Stomach smooth muscle (tissue), 2 donors: ENCODE measurements at regions not wholly inside any gene's neighbourhood (a gene's known extent, or its start where the extent isn't known, plus 50 kb on each side); places are given as distances from the start of the nearest gene placed in this dataset.

Experiments used
- H3K27ac ChIP-seq: one replicate; pipeline ENCODE4 v1.7.0; 2013; ENCODE audit warnings: mild to moderate bottlenecking, low read length, inconsistent platforms
- H3K27me3 ChIP-seq, 2 donors: one replicate each; pipeline ENCODE4 v1.7.0; 2013; ENCODE audit warnings: low read length in 2 of 2; ENCODE audit not compliant: insufficient read depth in 2 of 2, control insufficient read depth in 1 of 2
- H3K36me3 ChIP-seq, 2 donors: one replicate each; pipeline ENCODE4 v1.7.0; 2013; ENCODE audit warnings: low read length in 2 of 2; ENCODE audit not compliant: control insufficient read depth in 2 of 2, insufficient read depth in 2 of 2
- H3K4me1 ChIP-seq: one replicate; pipeline ENCODE4 v1.7.0; 2013; ENCODE audit warnings: low read length; ENCODE audit not compliant: control insufficient read depth, insufficient read depth
- H3K4me3 ChIP-seq, 2 donors: one replicate each; pipeline ENCODE4 v1.7.0; 2013; ENCODE audit warnings: low read length in 2 of 2
- H3K9ac ChIP-seq, 2 donors: one replicate each; pipeline ENCODE4 v1.7.0; 2013; ENCODE audit warnings: low read length in 2 of 2, mild to moderate bottlenecking in 1 of 2
- H3K9me3 ChIP-seq, 2 donors: one replicate each; pipeline ENCODE4 v1.7.0; 2013; ENCODE audit warnings: low read length in 2 of 2; ENCODE audit not compliant: control insufficient read depth in 2 of 2
- donor health status: healthy.
- donor health status: Pancreatic carcinoma.

- H3K4me3 ChIP-seq = no peak overlapping the region
- H3K27ac ChIP-seq = no peak overlapping the region
- H3K9me3 ChIP-seq = peaks cover 0 to 13% of the 10 kb centered on the region in 2 donors
- peaks cover 8% of the 10 kb centered on the region for H3K4me1 ChIP-seq
- no peak overlapping the region for H3K9ac ChIP-seq
- H3K27me3 ChIP-seq = peaks cover 0 to 5% of the 10 kb centered on the region in 2 donors
- H3K36me3 ChIP-seq = no peaks in the 10 kb centered on the region
Measured at GRCh38 chrX:40282348-40282747, 184.6 kb upstream of the BCOR start.

GRCh38 chrX:40281336-40282005 lies 183.7 kb upstream of the BCOR start:
- Histone ChIP-seq H3K27me3 (peaks cover 0 to 5% of the 10 kb centered on the region in 2 donors), H3K27ac (no peak overlapping the region), H3K36me3 (no peaks in the 10 kb centered on the region), H3K9ac (no peak overlapping the region), H3K9me3 (peaks cover 0 to 13% of the 10 kb centered on the region in 2 donors), H3K4me1 (peaks cover 8% of the 10 kb centered on the region), H3K4me3 (no peak overlapping the region)

GRCh38 chrX:40279762-40280161 lies 182.0 kb upstream of the BCOR start:
- no peak overlapping the region for H3K27ac ChIP-seq
- no peak overlapping the region for H3K9ac ChIP-seq
- peaks cover 0 to 7% of the 10 kb centered on the region in 2 donors for H3K9me3 ChIP-seq
- H3K4me3 ChIP-seq = no peak overlapping the region
- H3K4me1 ChIP-seq = peaks cover 8% of the 10 kb centered on the region
- H3K27me3 ChIP-seq = peaks cover 0 to 5% of the 10 kb centered on the region in 2 donors
- H3K36me3 ChIP-seq = no peaks in the 10 kb centered on the region

- Histone ChIP-seq H3K4me1 (peaks cover 8% of the 10 kb centered on the region), H3K9ac (no peak overlapping the region), H3K36me3 (no peaks in the 10 kb centered on the region), H3K9me3 (peaks cover 0 to 7% of the 10 kb centered on the region in 2 donors), H3K27me3 (peaks cover 0 to 5% of the 10 kb centered on the region in 2 donors), H3K4me3 (no peak overlapping the region), H3K27ac (no peak overlapping the region)
Measured at GRCh38 chrX:40279091-40279430, 181.3 kb upstream of the BCOR start.

- H3K9ac ChIP-seq = no peak overlapping the region
- H3K36me3 ChIP-seq = no peaks in the 10 kb centered on the region
- H3K9me3 ChIP-seq = peaks cover 0 to 7% of the 10 kb centered on the region in 2 donors
- peaks cover 8% of the 10 kb centered on the region for H3K4me1 ChIP-seq
- H3K4me3 ChIP-seq = no peak overlapping the region
- no peak overlapping the region for H3K27ac ChIP-seq
- peaks cover 0 to 2% of the 10 kb centered on the region in 2 donors for H3K27me3 ChIP-seq
Measured at GRCh38 chrX:40278340-40279090, 180.8 kb upstream of the BCOR start.

GRCh38 chrX:40277672-40278071 lies 179.9 kb upstream of the BCOR start:
- H3K4me3 ChIP-seq = no peak overlapping the region
- H3K27ac ChIP-seq = no peak overlapping the region
- peaks cover 3% of the 10 kb centered on the region for H3K4me1 ChIP-seq
- H3K36me3 ChIP-seq = no peaks in the 10 kb centered on the region
- H3K9me3 ChIP-seq = peaks cover 0 to 7% of the 10 kb centered on the region in 2 donors
- H3K9ac ChIP-seq = no peak overlapping the region
- peaks cover 0 to 2% of the 10 kb centered on the region in 2 donors for H3K27me3 ChIP-seq

GRCh38 chrX:40273356-40274050 lies 175.7 kb upstream of the BCOR start:
- H3K4me3 ChIP-seq = no peak overlapping the region
- no peaks in the 10 kb centered on the region for H3K4me1 ChIP-seq
- no peak overlapping the region for H3K27ac ChIP-seq
- H3K9ac ChIP-seq = no peak overlapping the region
- H3K36me3 ChIP-seq = no peaks in the 10 kb centered on the region
- peaks cover 0 to 2% of the 10 kb centered on the region in 2 donors for H3K27me3 ChIP-seq
- peaks cover 0 to 7% of the 10 kb centered on the region in 2 donors for H3K9me3 ChIP-seq

- H3K4me3 ChIP-seq = no peak overlapping the region
- peaks cover 0 to 7% of the 10 kb centered on the region in 2 donors for H3K9me3 ChIP-seq
- peaks cover 0 to 1% of the 10 kb centered on the region in 2 donors for H3K27me3 ChIP-seq
- no peaks in the 10 kb centered on the region for H3K36me3 ChIP-seq
- no peak overlapping the region for H3K27ac ChIP-seq
- H3K9ac ChIP-seq = no peak overlapping the region
- peaks cover 3% of the 10 kb centered on the region for H3K4me1 ChIP-seq
Measured at GRCh38 chrX:40272776-40273175, 175.0 kb upstream of the BCOR start.

GRCh38 chrX:40272141-40272540 lies 174.4 kb upstream of the BCOR start:
- H3K27ac ChIP-seq = no peak overlapping the region
- peaks cover 0 to 7% of the 10 kb centered on the region in 2 donors for H3K9me3 ChIP-seq
- H3K9ac ChIP-seq = no peak overlapping the region
- no peak overlapping the region for H3K4me3 ChIP-seq
- peaks cover 9% of the 10 kb centered on the region for H3K4me1 ChIP-seq
- H3K27me3 ChIP-seq = peaks cover 0 to 5% of the 10 kb centered on the region in 2 donors
- H3K36me3 ChIP-seq = no peaks in the 10 kb centered on the region

GRCh38 chrX:40268188-40268520 lies 170.4 kb upstream of the BCOR start:
- no peaks in the 10 kb centered on the region for H3K36me3 ChIP-seq
- no peak overlapping the region for H3K27ac ChIP-seq
- no peak overlapping the region for H3K4me3 ChIP-seq
- no peak overlapping the region for H3K9ac ChIP-seq
- H3K4me1 ChIP-seq = peaks cover 15% of the 10 kb centered on the region
- H3K27me3 ChIP-seq = peaks cover 0 to 7% of the 10 kb centered on the region in 2 donors
- H3K9me3 ChIP-seq = no peaks in the 10 kb centered on the region
